Stimulated activated CD8-positive, alpha-beta memory T cell treated with anti-CD3 and anti-CD28 coated beads, Interleukin-15, amount 100 ng/mL, for 24 hours (primary cell): ENCODE measurements at regions not wholly inside any gene's neighbourhood (a gene's known extent, or its start where the extent isn't known, plus 50 kb on each side); places are given as distances from the start of the nearest gene placed in this dataset.
"Not testable (repeated sequence)": the region's sequence is repeated elsewhere in the genome, so short reads cannot be mapped to it uniquely, and the experiment has no call there.

Source experiments
- DNase-seq: peaks from one replicate; pipeline ENCODE4 v3.0.0-alpha.2; 2020; ENCODE audit warnings: low read depth

- no peak for DNase-seq
These were observed 543.6 kb upstream of the SOX11 start for GRCh38 chr2:5148392-5149085.

- DNase-seq: no peak
These were observed 541.3 kb upstream of the SOX11 start for GRCh38 chr2:5150871-5151270.

GRCh38 chr2:5164776-5165525, 527.2 kb upstream of the SOX11 start:
- DNase-seq: no peak

DNA sequence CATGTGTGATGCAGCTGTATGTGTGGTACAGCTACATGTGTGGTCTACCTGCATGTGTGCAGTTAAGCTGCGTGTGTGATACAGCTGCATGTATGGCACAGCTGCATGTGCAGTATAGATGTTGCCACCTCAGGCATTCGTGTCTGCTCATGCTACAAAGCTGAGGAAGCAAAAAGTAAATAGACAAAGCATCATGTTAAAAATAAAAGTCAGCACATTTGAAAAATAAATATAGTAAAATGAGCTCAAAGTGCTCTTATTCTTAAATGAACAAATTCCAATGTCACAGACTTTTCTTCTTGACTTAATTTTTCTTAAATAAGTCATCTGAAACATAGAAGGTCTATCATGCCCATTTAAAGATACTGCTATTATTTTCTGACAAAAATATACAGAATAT, 519.3 kb upstream of the SOX11 start:
- no peak for DNase-seq

DNA sequence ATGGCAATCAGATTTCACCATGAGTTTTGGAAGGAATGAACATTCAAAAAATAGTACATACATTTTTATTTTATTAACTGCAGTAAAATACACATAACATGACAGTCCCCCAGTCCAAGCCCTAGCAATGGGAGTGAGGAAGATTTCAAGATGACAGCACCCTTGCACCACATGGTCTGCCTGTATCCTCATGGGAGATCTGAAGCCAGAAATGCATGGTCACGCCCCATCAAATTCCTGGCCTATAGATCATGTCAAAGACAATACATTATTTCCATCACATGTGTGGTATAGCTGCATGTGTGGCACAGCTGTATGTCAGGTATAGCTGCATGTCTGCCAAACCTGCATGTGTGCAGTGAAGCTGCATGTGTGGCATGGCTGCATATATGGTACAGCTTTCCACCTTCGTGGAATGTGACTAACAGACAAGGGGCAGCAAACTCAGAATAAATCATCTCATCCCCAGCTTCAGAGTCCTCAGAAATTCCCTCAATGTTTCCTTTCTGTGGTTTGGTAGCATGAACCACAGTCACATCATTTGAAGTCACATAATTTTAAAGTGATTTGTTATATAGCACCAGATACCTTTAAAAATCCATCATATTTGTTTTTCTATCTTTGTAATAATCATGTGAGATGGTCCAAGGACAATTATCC, 518.2 kb upstream of the SOX11 start:
- DNase-seq: no peak

DNA sequence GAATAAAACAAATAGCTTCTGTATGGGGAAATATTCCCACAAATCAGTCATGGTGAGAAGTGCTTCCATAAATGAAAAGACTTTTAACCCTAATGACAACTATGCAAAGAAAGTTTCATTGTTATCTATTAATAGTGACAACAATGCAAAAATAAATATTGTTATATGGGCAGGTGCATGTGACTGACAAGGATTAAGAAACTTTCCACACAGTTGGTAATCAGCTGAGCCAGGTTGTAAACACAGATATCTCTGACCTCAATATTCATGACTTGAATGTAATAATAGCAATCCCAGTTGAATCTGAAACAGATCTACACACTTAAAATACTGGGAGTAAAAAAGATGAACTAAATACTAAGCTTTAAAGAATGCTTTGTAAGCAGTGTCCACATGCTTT, 517.0 kb upstream of the SOX11 start:
- DNase-seq: no peak

- DNase-seq: no peak
These were observed 515.4 kb upstream of the SOX11 start for GRCh38 chr2:5176764-5177163.

GRCh38 chr2:5183031-5183430, 509.2 kb upstream of the SOX11 start:
- DNase-seq: no peak

DNA sequence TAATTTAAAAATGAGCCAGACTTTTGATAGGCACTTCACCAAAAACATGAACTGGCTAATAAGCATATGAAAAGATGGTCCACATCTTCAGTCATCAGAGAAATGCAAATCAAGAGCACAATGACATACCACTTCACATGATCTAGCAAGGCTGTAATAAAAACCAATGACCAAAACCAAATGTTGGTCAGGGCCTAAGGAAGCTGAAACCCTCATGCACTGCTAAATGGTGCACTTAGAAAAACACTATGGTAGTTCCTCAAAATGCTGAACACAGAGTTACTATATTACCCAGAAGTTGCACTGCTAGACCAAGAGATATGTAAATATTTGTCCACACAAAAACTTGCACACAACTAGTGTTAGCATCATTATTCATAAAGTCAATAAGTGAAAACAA, 504.9 kb upstream of the SOX11 start:
- DNase-seq: no peak

GRCh38 chr2:5188636-5189035, 503.5 kb upstream of the SOX11 start:
- no peak for DNase-seq

GRCh38 chr2:5190023-5190422, 502.2 kb upstream of the SOX11 start:
- DNase-seq: no peak

DNA sequence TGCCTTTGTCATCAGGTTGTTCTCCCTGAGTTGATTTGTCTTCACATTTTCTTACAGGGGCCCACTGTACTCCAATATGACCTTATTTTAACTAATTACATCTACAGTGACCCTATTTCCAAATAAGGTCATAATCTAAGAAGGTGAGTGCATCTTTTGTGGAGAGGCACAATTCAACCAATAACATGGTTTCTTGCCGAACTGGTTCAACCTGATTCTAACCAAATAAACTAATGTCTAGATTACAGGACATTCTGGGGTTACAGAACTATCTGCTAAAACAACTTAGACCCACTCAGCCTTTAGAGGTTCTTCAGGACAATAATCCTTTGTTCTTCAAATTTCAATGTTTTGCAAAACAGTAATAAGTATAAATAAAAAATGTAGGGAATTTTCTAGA, 496.5 kb upstream of the SOX11 start:
- DNase-seq: no peak

DNA sequence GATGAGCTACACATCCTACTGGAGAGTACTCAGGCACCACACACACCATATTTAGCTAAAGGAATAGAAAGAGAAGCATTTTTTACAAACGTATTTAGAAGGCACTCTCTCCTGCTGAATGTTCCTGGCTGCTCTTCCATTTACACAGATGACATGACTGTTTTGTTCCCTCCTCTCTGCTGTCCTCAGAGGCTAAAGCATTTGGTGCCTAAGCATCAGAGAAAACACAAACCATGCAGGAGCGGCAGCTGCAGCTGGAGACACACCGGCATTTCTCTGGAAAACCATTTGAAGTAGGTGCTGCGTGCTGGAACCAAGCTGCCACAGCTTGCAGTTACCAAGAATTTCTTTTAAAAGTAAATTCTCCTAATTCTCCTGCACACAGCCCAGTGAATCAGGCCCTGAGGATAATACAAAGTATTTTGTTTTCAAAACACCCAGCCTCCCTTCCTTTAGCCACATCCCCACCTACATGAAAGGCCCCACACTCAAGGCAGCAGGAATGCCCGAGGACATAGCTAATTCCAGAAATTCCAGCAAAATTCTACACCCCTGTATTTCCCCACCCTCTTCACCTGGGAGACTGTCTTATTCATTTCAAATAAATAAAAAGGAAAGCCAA, 488.9 kb upstream of the SOX11 start:
- no peak for DNase-seq

- not testable (repeated sequence) for DNase-seq
These were observed 485.4 kb upstream of the SOX11 start for GRCh38 chr2:5206742-5207141.

DNA sequence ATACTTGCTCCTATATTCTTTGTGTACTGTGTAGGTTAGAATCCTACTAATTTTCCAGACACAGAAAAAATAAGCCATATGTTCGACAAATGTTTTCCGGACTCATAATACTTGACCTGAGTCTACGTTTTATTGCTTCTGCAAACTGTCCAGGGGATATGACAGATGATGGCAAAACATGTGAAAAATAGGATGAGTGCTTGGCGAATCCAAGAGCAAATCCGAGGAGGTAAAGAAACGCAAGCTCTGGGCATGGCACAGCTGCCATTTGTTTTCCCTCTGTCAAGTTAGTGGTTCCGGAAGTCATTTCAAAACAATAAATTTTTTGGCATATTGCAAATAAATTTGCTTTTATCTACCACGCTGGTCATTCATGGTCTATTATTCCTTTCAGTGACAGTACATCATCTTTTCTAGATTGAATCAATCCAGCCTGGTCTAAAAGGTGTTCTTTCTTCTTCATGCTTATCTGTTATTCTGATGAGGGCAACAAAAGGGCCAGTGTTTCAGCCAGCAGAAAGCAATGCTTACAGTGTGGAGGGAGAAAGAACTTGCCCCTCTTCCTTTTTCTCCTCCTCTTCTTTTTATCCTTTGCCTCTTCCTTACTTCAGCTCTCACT, 476.1 kb upstream of the SOX11 start:
- DNase-seq: no peak

DNA sequence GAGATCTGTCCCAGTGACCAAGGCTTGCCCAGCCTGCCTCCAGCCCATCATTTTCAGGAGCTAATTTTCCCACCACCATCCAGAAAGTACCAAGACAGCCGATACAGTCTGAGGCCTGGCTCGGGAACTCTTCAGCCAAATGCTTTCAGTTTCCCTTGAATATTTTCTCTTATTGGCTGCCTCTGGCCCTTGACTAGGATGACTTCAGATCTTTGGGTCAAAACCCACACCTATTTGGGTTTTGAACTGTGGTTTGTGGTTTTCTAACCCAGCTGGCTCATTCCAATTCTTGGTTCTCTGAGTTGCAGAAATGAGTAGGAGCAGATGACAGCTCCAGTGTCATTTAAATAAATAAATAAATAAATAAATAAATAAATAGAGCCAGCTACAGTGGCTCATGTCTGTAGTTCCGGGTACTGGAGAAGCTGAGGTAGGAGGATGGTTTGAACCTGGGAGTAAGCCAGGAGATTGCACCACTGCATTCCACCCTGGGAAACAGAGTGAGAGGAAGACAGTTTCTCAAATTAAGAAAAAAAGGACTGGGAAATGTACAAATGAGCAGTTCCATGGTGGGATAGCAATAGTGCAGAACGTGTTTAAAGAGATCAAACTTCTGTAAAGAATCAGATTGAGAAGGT, 465.0 kb upstream of the SOX11 start:
- DNase-seq: no peak

GRCh38 chr2:5229574-5229973, 462.6 kb upstream of the SOX11 start:
- DNase-seq: no peak

GRCh38 chr2:5230444-5230843, 461.7 kb upstream of the SOX11 start:
- no peak for DNase-seq

- DNase-seq: no peak
These were observed 461.3 kb upstream of the SOX11 start for GRCh38 chr2:5230855-5231254.

- DNase-seq: no peak
These were observed 460.9 kb upstream of the SOX11 start for GRCh38 chr2:5231287-5231686.

DNA sequence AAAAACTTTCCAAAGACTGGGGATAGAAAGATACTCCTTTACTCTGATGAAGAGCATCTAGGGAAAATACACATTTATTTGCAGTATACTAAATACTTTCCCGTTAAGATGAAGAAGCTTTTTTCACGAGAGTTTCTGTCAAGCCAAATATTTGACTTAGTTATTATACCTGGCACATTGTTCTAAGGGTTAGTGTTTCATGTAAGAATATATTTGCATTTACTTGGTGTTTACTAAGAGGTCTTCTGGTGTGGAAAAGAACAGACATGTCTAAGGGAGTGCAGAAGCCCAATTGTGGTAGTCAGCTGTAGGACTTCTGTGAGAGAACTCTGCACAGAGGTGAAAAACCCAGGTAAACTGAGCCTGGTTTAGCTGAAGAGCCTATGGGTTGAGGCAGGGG, 457.6 kb upstream of the SOX11 start:
- no peak for DNase-seq

- DNase-seq: no peak
These were observed 456.5 kb upstream of the SOX11 start for GRCh38 chr2:5235701-5236100.
